ENCODE measurements at regions not wholly inside any gene's neighbourhood (a gene's known extent, or its start where the extent isn't known, plus 50 kb on each side); places are given as distances from the start of the nearest gene placed in this dataset.

DNA sequence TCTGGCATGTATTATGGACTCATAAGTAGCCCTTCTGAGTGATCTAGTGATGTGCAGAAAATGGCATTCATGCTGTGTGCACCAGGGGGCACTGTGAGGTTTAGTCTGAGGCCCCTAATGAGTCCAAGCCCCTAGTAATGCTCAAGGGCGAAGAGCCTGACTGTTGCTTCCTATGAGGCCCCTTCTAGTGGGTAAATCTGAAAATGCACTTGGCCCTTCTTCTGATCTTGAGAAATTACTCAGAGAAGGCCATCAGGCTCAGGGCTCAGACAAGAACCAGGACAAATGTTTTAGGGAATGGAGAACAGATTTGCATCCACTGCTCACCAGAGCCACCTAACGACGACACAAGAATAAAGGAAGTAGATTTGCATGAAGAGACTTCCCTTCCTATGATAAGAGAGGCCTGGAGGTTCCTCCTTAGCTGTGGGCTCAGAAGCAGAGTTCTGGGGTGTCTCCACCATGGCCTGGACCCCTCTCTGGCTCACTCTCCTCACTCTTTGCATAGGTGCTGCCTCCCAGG, 75.8 kb downstream of the GGTLC2 start:
- no peak for TF ChIP-seq POLR2A (IDR thresholded peaks at IDR 0.05; ENCODE audit: low read length)
- TF ChIP-seq GATA1 (IDR thresholded peaks at IDR 0.05; ENCODE audit: low read depth, low read length), result no peak
